GM23338 (cell line): ENCODE measurements at regions not wholly inside any gene's neighbourhood (a gene's known extent, or its start where the extent isn't known, plus 50 kb on each side); places are given as distances from the start of the nearest gene placed in this dataset.
A peak's percentile ranks its signal among the peaks of the same experiment; 100 is the strongest.

Experiments used
- ATAC-seq: fragments of 200-7000 bp; cut with Tn5 transposase; 3 replicates; pipeline ENCODE4 v1.9.1; 2020
- DNase-seq: peaks from one replicate; pipeline ENCODE4 v3.0.0-alpha.2; 2015; ENCODE audit warnings: low spot score
- H2AFZ ChIP-seq: fragments of 200-600 bp; sonication (generic); 2 replicates; pipeline ENCODE4 v1.8.0; 2016; ENCODE audit warnings: antibody characterized with exemption, mild to moderate bottlenecking, moderate library complexity
- H3F3A ChIP-seq: fragments of 200-600 bp; sonication (generic); replicated peaks from 2 replicates; pipeline ENCODE4 v1.8.0; 2017; ENCODE audit warnings: antibody characterized with exemption, mixed run types, low read depth
- H3K27ac ChIP-seq: fragments of 200-600 bp; sonication (generic); 2 replicates; pipeline ENCODE4 v1.6.1; 2016; ENCODE audit warnings: low read depth
- H3K27me3 ChIP-seq: fragments of 200-600 bp; sonication (generic); 2 replicates; pipeline ENCODE4 v1.8.0; 2016; ENCODE audit warnings: mild to moderate bottlenecking, mixed run types, moderate library complexity; ENCODE audit not compliant: insufficient read depth
- H3K36me3 ChIP-seq: fragments of 200-600 bp; sonication (generic); 2 replicates; pipeline ENCODE4 v1.8.0; 2016; ENCODE audit warnings: mild to moderate bottlenecking; ENCODE audit not compliant: insufficient read depth
- H3K4me1 ChIP-seq: fragments of 200-600 bp; sonication (generic); 2 replicates; pipeline ENCODE4 v1.8.0; 2016; ENCODE audit warnings: mild to moderate bottlenecking, moderate library complexity; ENCODE audit not compliant: insufficient read depth
- H3K4me2 ChIP-seq: fragments of 200-600 bp; sonication (generic); 2 replicates; pipeline ENCODE4 v1.7.1; 2017; ENCODE audit warnings: mixed run types
- H3K4me3 ChIP-seq: fragments of 200-600 bp; sonication (generic); 2 replicates; pipeline ENCODE4 v1.6.1; 2016; ENCODE audit warnings: mixed run types
- H3K79me2 ChIP-seq: fragments of 200-600 bp; sonication (generic); replicated peaks from 2 replicates; pipeline ENCODE4 v1.8.0; 2017; ENCODE audit warnings: mild to moderate bottlenecking; ENCODE audit not compliant: insufficient read depth
- H3K9me2 ChIP-seq: fragments of 200-600 bp; sonication (generic); 2 replicates; pipeline ENCODE4 v1.8.0; 2017; ENCODE audit not compliant: insufficient read depth
- H4K20me1 ChIP-seq: fragments of 200-600 bp; sonication (generic); replicated peaks from 2 replicates; pipeline ENCODE4 v1.8.0; 2017; ENCODE audit warnings: mild to moderate bottlenecking; ENCODE audit not compliant: insufficient read depth
- H3K27ac Mint-ChIP-seq: 2 replicates; pipeline ENCODE4 v1.8.0; 2020; ENCODE audit warnings: inconsistent platforms, mild to moderate bottlenecking, moderate library complexity, mixed read lengths
- H3K27me3 Mint-ChIP-seq: 3 replicates; pipeline ENCODE4 v1.8.0; 2022; ENCODE audit warnings: low read depth, mild to moderate bottlenecking, moderate library complexity, mixed read lengths, inconsistent platforms; ENCODE audit not compliant: insufficient read depth, poor library complexity
- H3K36me3 Mint-ChIP-seq: 3 replicates; pipeline ENCODE4 v1.8.0; 2021; ENCODE audit warnings: low read depth, mild to moderate bottlenecking, inconsistent platforms, moderate library complexity, mixed read lengths
- H3K4me1 Mint-ChIP-seq: 3 replicates; pipeline ENCODE4 v1.8.0; 2020; ENCODE audit warnings: mild to moderate bottlenecking, inconsistent platforms, mixed read lengths
- H3K4me3 Mint-ChIP-seq: 3 replicates; pipeline ENCODE4 v1.8.0; 2021; ENCODE audit warnings: moderate library complexity, mild to moderate bottlenecking, inconsistent platforms, mixed read lengths
- H3K9me3 Mint-ChIP-seq: 3 replicates; pipeline ENCODE4 v1.8.0; 2020; ENCODE audit warnings: moderate library complexity, mild to moderate bottlenecking, inconsistent platforms, mixed read lengths
- CTCF ChIP-seq, 2 experiments: fragments of 200-600 bp in 1 of 2; sonication (generic) in 1 of 2; conservative IDR thresholded peaks; 2 replicates each; pipeline versions ENCODE4 v1.5.1 to v1.6.1; 2016 to 2017; ENCODE audit warnings: antibody characterized with exemption in 2 of 2, low read depth in 2 of 2, mild to moderate bottlenecking in 2 of 2, moderate library complexity in 1 of 2
- EZH2phosphoT487 ChIP-seq: fragments of 200-600 bp; sonication (generic); IDR thresholded peaks from one replicate; pipeline ENCODE4 v1.8.1; 2018; ENCODE audit warnings: antibody characterized with exemption; ENCODE audit not compliant: unreplicated experiment
- JUNB ChIP-seq: IDR thresholded peaks from one replicate; pipeline ENCODE4 v1.6.1; 2016; ENCODE audit warnings: antibody characterized with exemption; ENCODE audit not compliant: unreplicated experiment
- POLR2AphosphoS5 ChIP-seq: IDR thresholded peaks from 2 replicates; pipeline ENCODE4 v1.6.1; 2016; ENCODE audit warnings: antibody characterized with exemption, low read depth
- REST ChIP-seq: IDR thresholded peaks from one replicate; pipeline ENCODE4 v1.6.1; 2018; ENCODE audit warnings: antibody characterized with exemption; ENCODE audit not compliant: unreplicated experiment
- ZNF114 ChIP-seq: fragments of 250-450 bp; sonication (Bioruptor Pico); IDR thresholded peaks from 2 replicates; pipeline ENCODE4 v1.5.0; 2020; ENCODE audit warnings: mild to moderate bottlenecking, moderate library complexity
- ZNF331 ChIP-seq: fragments of 250-450 bp; sonication (Bioruptor Pico); IDR thresholded peaks from 2 replicates; pipeline ENCODE4 v1.5.0; 2020; ENCODE audit warnings: low read depth, mild to moderate bottlenecking, moderate library complexity
- ZNF462 ChIP-seq: fragments of 250-450 bp; sonication (Bioruptor Pico); IDR thresholded peaks from 2 replicates; pipeline ENCODE4 v1.5.0; 2020; ENCODE audit warnings: mild to moderate bottlenecking, moderate library complexity

GRCh38 chr2:78023356-78023755, 501.2 kb upstream of the LRRTM4 start:
- Mint-ChIP-seq H3K4me3 (no peak overlapping the region), H3K4me1 (no peaks in the 10 kb centered on the region), H3K9me3 (peaks cover 28% of the 10 kb centered on the region), H3K27me3 (no peaks in the 10 kb centered on the region), H3K36me3 (peaks cover 19% of the 10 kb centered on the region), H3K27ac (no peak overlapping the region)
- TF ChIP-seq CTCF (conservative IDR thresholded peaks at IDR 0.05; ENCODE audit: low read depth in 2 of 2) (0 out of 4 replicates have a peak, but pooled peaks have one; percentile 9 to 11), JUNB (no peak)
- Histone ChIP-seq H3K4me3 (no peak overlapping the region), H3K4me1 (no peaks in the 10 kb centered on the region), H3F3A (no peaks in the 10 kb centered on the region), H3K9me2 (peaks cover 2% of the 10 kb centered on the region; the same call in 1 of the 2 replicates), H3K27ac (no peak overlapping the region), H3K4me2 (no peak overlapping the region), H4K20me1 (no peaks in the 10 kb centered on the region), H3K27me3 (no peaks in the 10 kb centered on the region), H3K79me2 (no peaks in the 10 kb centered on the region), H3K36me3 (peaks cover 2% of the 10 kb centered on the region; the same call in 1 of the 2 replicates), H2AFZ (no peak overlapping the region)
- peak; percentile 11 for DNase-seq
- ATAC-seq: peak; percentile 58; the same call in 2 of the 3 replicates

- Mint-ChIP-seq H3K36me3 (peaks cover 35% of the 10 kb centered on the region), H3K4me3 (no peak overlapping the region), H3K27ac (no peak overlapping the region), H3K9me3 (peaks cover 45% of the 10 kb centered on the region), H3K27me3 (no peaks in the 10 kb centered on the region), H3K4me1 (no peaks in the 10 kb centered on the region)
- Histone ChIP-seq H3F3A (no peaks in the 10 kb centered on the region), H3K36me3 (peaks cover 18% of the 10 kb centered on the region; the same call in 1 of the 2 replicates), H3K4me3 (no peak overlapping the region), H3K9me2 (no peaks in the 10 kb centered on the region), H3K27ac (no peak overlapping the region), H4K20me1 (no peaks in the 10 kb centered on the region), H3K4me1 (no peaks in the 10 kb centered on the region), H3K79me2 (no peaks in the 10 kb centered on the region), H3K27me3 (no peaks in the 10 kb centered on the region), H2AFZ (no peak overlapping the region), H3K4me2 (no peak overlapping the region)
- no peak for ATAC-seq
- DNase-seq: no peak
- TF ChIP-seq ZNF331 (CRISPR knock-in tag) (no peak), POLR2AphosphoS5 (no peak), ZNF462 (CRISPR knock-in tag) (no peak), REST (no peak), ZNF114 (CRISPR knock-in tag) (no peak), EZH2phosphoT487 (no peak), CTCF (conservative IDR thresholded peaks at IDR 0.05; ENCODE audit: low read depth in 2 of 2) (no peak)
These were observed 502.8 kb upstream of the LRRTM4 start for GRCh38 chr2:78024996-78025395.
